HCT116 (cell line): ENCODE measurements at regions not wholly inside any gene's neighbourhood (a gene's known extent, or its start where the extent isn't known, plus 50 kb on each side); places are given as distances from the start of the nearest gene placed in this dataset.
A peak's percentile ranks its signal among the peaks of the same experiment; 100 is the strongest.
"Not testable (repeated sequence)": the region's sequence is repeated elsewhere in the genome, so short reads cannot be mapped to it uniquely, and the experiment has no call there.

ENCODE experiments used
- ATAC-seq: fragments of 200-7000 bp; cut with Tn5 transposase; 2 replicates; pipeline ENCODE4 v1.9.1; 2020; ENCODE audit warnings: mild to moderate bottlenecking, moderate library complexity
- BruUV-seq: library from RNA; stranded (reverse); fragments of 400-500 nt; replicated peaks from 2 replicates; lab custom pipeline; 2021; lab: Mats Ljungman, UMichigan
- CTCF ChIA-PET: fragments of 300-600 bp; sonication (Branson Sonifier 250); formaldehyde crosslinking; loops from one replicate; lab custom pipeline; 2021; ENCODE audit warnings: antibody characterized with exemption; lab: Charles Lee
- POLR2A ChIA-PET: fragments of 300-600, 350-600 bp; sonication (Branson Sonifier 250); formaldehyde crosslinking; loops from one replicate; lab custom pipeline; 2021; ENCODE audit warnings: antibody characterized with exemption; lab: Charles Lee
- RAD21 ChIA-PET, 2 experiments: fragments of 300-600 bp; sonication (Branson Sonifier 250); formaldehyde crosslinking; loops; one replicate each; lab custom pipeline; 2023; ENCODE audit warnings: low total read pairs in 2 of 2; ENCODE audit not compliant: uncharacterized antibody in 2 of 2, unreplicated experiment in 2 of 2, low non-redundant PET in 1 of 2; lab: Charles Lee
- DNase-seq: peaks from one replicate; pipeline ENCODE4 v3.0.0-alpha.2; 2010; ENCODE audit warnings: low read depth, low spot score
- H2AFZ ChIP-seq: fragments of 200-600 bp; shearing (Covaris generic), sonication (generic); 2 replicates; pipeline ENCODE4 v1.6.1; 2017; ENCODE audit warnings: low read depth, mixed run types, mixed read lengths, antibody characterized with exemption, low read length; ENCODE audit not compliant: poor library complexity, severe bottlenecking
- H3K27ac ChIP-seq: 2 replicates; pipeline ENCODE4 v1.5.1; 2012; ENCODE audit warnings: low read depth, low read length
- H3K27me3 ChIP-seq: fragments of 200-600 bp; sonication (generic); 2 replicates; pipeline ENCODE4 v1.6.1; 2016; ENCODE audit warnings: mixed run types, low read length, mixed read lengths; ENCODE audit not compliant: insufficient read depth
- H3K36me3 ChIP-seq, 2 experiments: fragments of 200-500 bp in 1 of 2; fragments of 200-600 bp in 1 of 2; sonication (Bioruptor generic) in 1 of 2; sonication (generic) in 1 of 2; 2 replicates each; pipeline versions ENCODE4 v1.5.1 to v1.6.1; 2014 to 2016; ENCODE audit warnings: low read length in 2 of 2, inconsistent platforms in 1 of 2, mixed read lengths in 1 of 2, mixed run types in 1 of 2; ENCODE audit not compliant: insufficient read depth in 2 of 2, control insufficient read depth in 1 of 2
- H3K4me1 ChIP-seq, 2 experiments: fragments of 200-600 bp in 1 of 2; sonication (generic) in 1 of 2; 2 replicates each; pipeline versions ENCODE4 v1.5.1 to v1.6.1; 2012 to 2017; ENCODE audit warnings: low read length in 2 of 2, inconsistent platforms in 1 of 2, mild to moderate bottlenecking in 1 of 2, mixed read lengths in 1 of 2, mixed run types in 1 of 2, moderate library complexity in 1 of 2; ENCODE audit not compliant: insufficient read depth in 2 of 2, control insufficient read depth in 1 of 2
- H3K4me2 ChIP-seq: fragments of 200-600 bp; sonication (generic); 2 replicates; pipeline ENCODE4 v1.6.1; 2017; ENCODE audit warnings: mixed run types, low read length, mixed read lengths
- H3K4me3 ChIP-seq, 2 experiments: fragments of 200-600 bp in 1 of 2; sonication (generic) in 1 of 2; replicated peaks in 1 of 2; 2 replicates each; pipeline ENCODE4 v1.5.1; 2011 to 2016; ENCODE audit warnings: low read length in 2 of 2, control low read depth in 1 of 2, low read depth in 1 of 2, mild to moderate bottlenecking in 1 of 2, mixed read lengths in 1 of 2, mixed run types in 1 of 2
- H3K79me2 ChIP-seq: fragments of 200-600 bp; sonication (generic); 2 replicates; pipeline ENCODE4 v1.6.1; 2017; ENCODE audit warnings: mild to moderate bottlenecking, mixed run types, low read length, moderate library complexity, mixed read lengths; ENCODE audit not compliant: insufficient read depth
- H3K9ac ChIP-seq: fragments of 200-600 bp; sonication (generic); 2 replicates; pipeline ENCODE4 v1.6.1; 2016; ENCODE audit warnings: low read length, mixed read lengths
- H3K9me2 ChIP-seq: fragments of 200-600 bp; sonication (generic), shearing (Covaris generic); 2 replicates; pipeline ENCODE4 v1.6.1; 2017; ENCODE audit warnings: mixed run types, mild to moderate bottlenecking, moderate library complexity; ENCODE audit not compliant: insufficient read depth
- H3K9me3 ChIP-seq, 2 experiments: fragments of 200-500 bp in 1 of 2; fragments of 200-600 bp in 1 of 2; sonication (Bioruptor generic) in 1 of 2; sonication (generic) in 1 of 2; 2 replicates each; pipeline ENCODE4 v1.6.1; 2014 to 2017; ENCODE audit warnings: low read length in 2 of 2, mixed read lengths in 2 of 2, inconsistent platforms in 1 of 2, low read depth in 1 of 2, mild to moderate bottlenecking in 1 of 2, mixed run types in 1 of 2, moderate library complexity in 1 of 2; ENCODE audit not compliant: control insufficient read depth in 1 of 2, insufficient read depth in 1 of 2
- H4K20me1 ChIP-seq: fragments of 200-600 bp; sonication (generic), shearing (Covaris generic); 2 replicates; pipeline ENCODE4 v1.6.1; 2017; ENCODE audit warnings: mixed run types, mild to moderate bottlenecking, moderate library complexity; ENCODE audit not compliant: insufficient read depth
- CBX3 ChIP-seq: IDR thresholded peaks from 2 replicates; pipeline ENCODE4 v1.6.1; 2012; ENCODE audit warnings: low read depth
- CTCF ChIP-seq, 3 experiments: fragments of 200-600 bp in 1 of 3; sonication (generic) in 1 of 3; IDR thresholded peaks in 2 of 3; conservative IDR thresholded peaks in 1 of 3; 2 replicates each; pipeline ENCODE4 v1.5.1; 2012 to 2017; ENCODE audit warnings: low read depth in 2 of 3, low read length in 2 of 3, antibody characterized with exemption in 1 of 3, borderline replicate concordance in 1 of 3, control low read depth in 1 of 3, mild to moderate bottlenecking in 1 of 3, mixed read lengths in 1 of 3, mixed run types in 1 of 3, moderate library complexity in 1 of 3; ENCODE audit not compliant: insufficient read depth in 1 of 3
- EZH2phosphoT487 ChIP-seq: fragments of 200-600 bp; IDR thresholded peaks from 2 replicates; pipeline ENCODE4 v1.6.1; 2018; ENCODE audit warnings: antibody characterized with exemption, borderline replicate concordance
- FOSL1 ChIP-seq: IDR thresholded peaks from 2 replicates; pipeline ENCODE4 v1.6.1; 2012; ENCODE audit warnings: low read depth
- POLR2A ChIP-seq: IDR thresholded peaks from 2 replicates; pipeline ENCODE4 v1.7.0; 2011; ENCODE audit warnings: borderline replicate concordance; ENCODE audit not compliant: insufficient read depth, insufficient read length; ENCODE audit errors: extremely low read depth
- POLR2AphosphoS5 ChIP-seq: IDR thresholded peaks from 2 replicates; pipeline ENCODE4 v1.6.1; 2011; ENCODE audit warnings: mild to moderate bottlenecking, low read depth, low read length, moderate library complexity
- YY1 ChIP-seq: IDR thresholded peaks from 2 replicates; pipeline ENCODE4 v1.6.1; 2011; ENCODE audit warnings: low read length, low read depth, moderate library complexity, mild to moderate bottlenecking; ENCODE audit not compliant: insufficient replicate concordance; ENCODE audit errors: extremely low read depth
- intact Hi-C: fragments of 100-400 bp; cut with micrococcal nuclease; formaldehyde crosslinking; loops from 2 replicates; pipeline ENCODE4 v1.10.0; 2022

- Histone ChIP-seq H3K4me1 (no peaks in the 10 kb centered on the region), H3K4me2 (no peak overlapping the region), H3K9me2 (no peaks in the 10 kb centered on the region), H3K4me3 (no peak overlapping the region), H2AFZ (no peak overlapping the region), H3K79me2 (no peaks in the 10 kb centered on the region), H3K27me3 (no peaks in the 10 kb centered on the region), H3K27ac (no peak overlapping the region), H4K20me1 (no peaks in the 10 kb centered on the region), H3K9me3 (no peaks in the 10 kb centered on the region), H3K36me3 (no peaks in the 10 kb centered on the region), H3K9ac (no peak overlapping the region)
- ChIA-PET CTCF (no interaction called here), RAD21 (no interaction called here), POLR2A (no interaction called here)
- intact Hi-C loops, result no loop called here
- no peak for DNase-seq
- no peak for ATAC-seq
- BruUV-seq, result no TSS peak
- TF ChIP-seq CBX3 (no peak), POLR2A (no peak), EZH2phosphoT487 (no peak), YY1 (no peak), FOSL1 (no peak), CTCF (IDR thresholded peaks at IDR 0.05 in 2 of 3, conservative IDR thresholded peaks at IDR 0.05 in 1 of 3; ENCODE audit: borderline replicate concordance in 1 of 3, insufficient read depth in 1 of 3, low read depth in 2 of 3, low read length in 2 of 3) (no peak)
- TF ChIP-seq, all 23 proteins: peak for 0
Observed at GRCh38 chr5:145450286-145450885, 384.8 kb downstream of the PRELID2 start.

- Histone ChIP-seq H3K9me2 (no peaks in the 10 kb centered on the region), H3K36me3 (no peaks in the 10 kb centered on the region), H3K27me3 (no peaks in the 10 kb centered on the region), H3K27ac (no peak overlapping the region), H3K79me2 (no peaks in the 10 kb centered on the region), H2AFZ (no peak overlapping the region), H3K9me3 (no peaks in the 10 kb centered on the region), H3K9ac (no peak overlapping the region), H3K4me3 (no peak overlapping the region), H3K4me2 (no peak overlapping the region), H4K20me1 (no peaks in the 10 kb centered on the region), H3K4me1 (no peaks in the 10 kb centered on the region)
- ChIA-PET RAD21 (interaction anchor here in 1 of 2 experiments (1.0 kb wide), 1 partner anchor 20 kb away, joined by 3 read pairs; no protein-coding TSS in a partner anchor), CTCF (interaction anchor here (1.0 kb wide), 1 partner anchor 232 kb away, joined by 3 read pairs; no protein-coding TSS in a partner anchor), POLR2A (no interaction called here)
- no peak for ATAC-seq
- intact Hi-C loops, result no loop called here
- DNase-seq, result no peak
- BruUV-seq, result no TSS peak
- no peak for TF ChIP-seq POLR2AphosphoS5
- 0 out of 6 replicates have a peak, but pooled peaks of 1 of the 3 experiments have one; percentile 3 for TF ChIP-seq CTCF (IDR thresholded peaks at IDR 0.05 in 2 of 3, conservative IDR thresholded peaks at IDR 0.05 in 1 of 3; ENCODE audit: borderline replicate concordance in 1 of 3, insufficient read depth in 1 of 3, low read depth in 2 of 3, low read length in 2 of 3)
Observed at GRCh38 chr5:145449794-145450193, 385.3 kb downstream of the PRELID2 start.

- H3K4me1 ChIP-seq, H3K4me2 ChIP-seq, H3K27me3 ChIP-seq, intact Hi-C loops, RAD21 ChIA-PET, H3K36me3 ChIP-seq, H3K9ac ChIP-seq, H3K4me3 ChIP-seq, H3K27ac ChIP-seq, H3K9me2 ChIP-seq, H2AFZ ChIP-seq, H3K9me3 ChIP-seq, BruUV-seq, CTCF ChIA-PET, H3K79me2 ChIP-seq, POLR2A ChIA-PET, H4K20me1 ChIP-seq, ATAC-seq, DNase-seq: not testable (repeated sequence)
Observed at GRCh38 chr5:145446875-145447274, 388.3 kb downstream of the PRELID2 start.
